CD4-positive, alpha-beta T cell treated with Interleukin-6 for 4 hours (primary cell): ENCODE measurements at regions not wholly inside any gene's neighbourhood (a gene's known extent, or its start where the extent isn't known, plus 50 kb on each side); places are given as distances from the start of the nearest gene placed in this dataset.

ENCODE experiments used
- DNase-seq: peaks from one replicate; pipeline ENCODE4 v3.0.0-alpha.2; 2020; ENCODE audit warnings: mixed read lengths

DNA sequence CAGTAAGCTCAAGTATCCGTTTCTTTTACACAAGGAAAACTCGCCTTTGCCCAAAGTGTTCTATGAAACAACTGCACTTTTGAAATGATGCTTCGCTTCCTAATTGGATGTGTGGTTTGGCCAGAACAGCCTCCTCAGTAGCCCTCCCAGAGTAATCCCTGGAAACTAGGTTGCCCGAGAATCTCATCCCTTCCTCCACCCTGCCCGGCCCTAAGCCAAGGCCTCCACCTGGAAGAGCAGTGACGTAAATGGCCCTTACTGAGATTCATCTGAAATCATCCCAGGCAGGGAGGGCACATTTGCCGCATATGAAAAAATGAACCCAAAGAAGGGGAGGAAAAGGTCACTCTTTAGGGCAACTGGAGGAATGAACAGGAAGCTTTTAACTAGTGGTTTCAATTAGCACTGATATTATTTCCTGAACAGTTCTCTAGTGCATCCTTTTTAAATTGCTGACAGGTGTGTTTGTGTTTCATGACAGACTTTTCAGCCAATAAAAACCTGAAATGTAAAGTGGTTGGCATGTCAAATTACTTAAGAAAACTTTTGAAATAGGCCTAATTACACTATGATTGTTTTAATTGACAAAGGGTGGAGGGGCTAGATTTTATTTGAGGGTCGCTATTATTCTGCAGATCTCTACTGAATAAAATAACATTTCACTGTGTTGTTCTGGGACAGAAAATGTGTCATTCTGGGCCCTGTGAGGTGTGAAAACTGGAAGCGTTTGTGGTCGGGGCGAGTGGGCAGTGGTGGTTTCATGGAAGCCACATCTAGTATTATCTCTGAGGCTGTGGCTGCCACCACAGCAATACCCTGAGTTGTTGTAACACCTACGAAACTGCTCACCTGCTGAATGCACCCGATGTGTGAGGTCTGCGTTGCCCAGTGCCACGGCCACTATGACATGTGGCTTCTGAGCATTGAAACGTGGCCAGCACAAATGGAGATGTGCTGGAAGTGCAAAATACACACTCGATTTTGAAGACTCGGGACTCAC lies 112.1 kb downstream of the ZIC5 start:
- DNase-seq: no peak

DNA sequence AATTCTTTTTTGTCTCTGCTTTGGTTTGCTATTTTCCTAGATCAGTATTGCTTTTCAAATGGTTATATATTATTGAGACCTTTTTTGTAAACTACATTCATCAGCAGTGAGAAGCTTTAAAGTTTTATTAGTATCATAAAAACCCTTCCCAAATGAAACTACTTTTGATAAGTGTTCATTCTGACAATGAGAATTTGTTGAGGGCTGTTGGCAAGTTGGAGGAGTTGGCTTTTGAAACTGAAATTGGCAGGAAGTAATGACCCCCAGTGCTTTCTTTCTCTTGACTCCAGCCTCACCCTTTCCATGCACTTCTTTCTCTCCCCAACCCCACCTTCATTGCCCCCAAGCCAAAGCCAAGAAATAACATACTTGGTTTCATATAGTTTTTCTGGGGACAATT lies 113.8 kb downstream of the ZIC5 start:
- DNase-seq: no peak

DNA sequence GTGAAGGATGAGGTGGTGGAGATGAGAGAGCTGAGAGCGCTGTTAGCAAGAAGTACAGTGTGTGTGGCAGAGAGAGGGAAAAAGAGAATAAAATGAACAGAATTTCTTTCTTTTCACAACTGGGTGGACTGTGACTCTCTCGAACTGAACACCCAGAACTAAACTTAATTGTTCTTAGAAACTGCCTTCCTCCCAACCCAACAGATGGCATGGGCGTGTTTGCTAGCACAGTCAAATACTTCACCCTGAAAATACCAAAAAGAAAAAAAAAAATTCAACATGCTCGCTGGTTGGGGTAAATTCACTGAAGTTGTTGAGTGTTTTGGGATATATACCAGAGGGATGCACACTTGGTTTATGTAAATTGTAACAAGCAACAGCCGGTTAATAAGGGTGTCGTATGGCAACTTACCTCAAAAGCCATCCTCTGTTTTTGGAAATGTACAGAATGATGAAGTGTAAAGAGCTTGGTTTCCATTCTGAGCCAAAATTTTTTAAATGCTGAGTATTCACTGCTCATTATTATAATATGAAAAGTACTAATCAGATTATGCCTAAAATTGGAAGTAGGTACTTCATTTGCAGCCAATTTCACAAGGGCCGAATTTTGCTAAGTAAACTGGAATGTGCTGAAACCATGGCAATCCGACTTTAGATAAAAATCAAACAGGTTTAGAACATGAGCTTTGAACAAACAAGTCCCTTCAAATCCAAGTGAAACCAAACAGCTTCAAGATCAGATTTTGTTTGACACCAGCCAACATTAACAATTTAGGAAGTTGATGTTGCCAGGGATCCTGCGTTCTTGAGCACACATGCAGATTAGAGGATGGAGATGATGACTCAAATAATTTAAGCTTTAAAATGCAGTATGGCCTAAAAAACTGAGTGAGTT lies 115.8 kb downstream of the ZIC5 start:
- no peak for DNase-seq

DNA sequence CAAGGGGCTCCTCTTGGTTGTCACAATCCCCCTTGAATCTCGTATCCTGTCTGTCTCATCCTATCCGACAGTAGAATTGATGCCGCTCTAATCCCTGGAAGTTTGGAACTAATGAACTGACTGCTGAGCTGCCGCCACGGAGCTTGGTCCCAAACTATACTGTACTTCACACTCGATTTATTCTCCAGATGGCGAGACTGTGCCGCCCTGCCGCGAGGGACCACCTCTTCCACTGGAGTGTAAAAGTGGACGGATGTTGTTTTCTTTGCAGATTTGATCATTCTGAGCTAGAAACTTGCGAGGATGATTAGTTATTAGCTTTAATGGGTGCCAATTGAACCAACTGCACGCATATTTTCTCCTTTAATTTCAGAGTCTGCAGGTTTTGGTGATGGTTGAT lies 117.2 kb downstream of the ZIC5 start:
- no peak for DNase-seq

DNA sequence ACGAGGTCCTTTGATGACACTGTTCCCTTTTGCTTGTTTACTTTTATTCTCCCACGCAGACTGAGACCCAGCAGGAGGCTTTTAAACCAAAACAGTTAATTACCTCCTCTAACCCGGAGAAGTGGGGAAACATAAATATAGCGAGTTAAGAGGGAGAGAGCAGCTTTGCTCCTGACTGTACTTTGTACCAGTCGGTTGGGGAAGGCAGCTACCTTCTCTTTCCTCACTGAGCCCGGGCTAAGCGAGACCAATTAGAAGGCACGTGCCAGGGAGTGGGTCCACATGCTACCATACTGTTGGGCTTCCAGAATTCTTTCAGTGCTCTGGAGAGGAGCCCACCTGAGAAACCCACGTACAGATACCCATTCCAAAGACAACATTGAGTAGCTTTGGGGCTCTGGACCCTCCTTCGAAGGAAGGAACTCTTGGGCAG lies 124.2 kb downstream of the ZIC5 start:
- DNase-seq: no peak

DNA sequence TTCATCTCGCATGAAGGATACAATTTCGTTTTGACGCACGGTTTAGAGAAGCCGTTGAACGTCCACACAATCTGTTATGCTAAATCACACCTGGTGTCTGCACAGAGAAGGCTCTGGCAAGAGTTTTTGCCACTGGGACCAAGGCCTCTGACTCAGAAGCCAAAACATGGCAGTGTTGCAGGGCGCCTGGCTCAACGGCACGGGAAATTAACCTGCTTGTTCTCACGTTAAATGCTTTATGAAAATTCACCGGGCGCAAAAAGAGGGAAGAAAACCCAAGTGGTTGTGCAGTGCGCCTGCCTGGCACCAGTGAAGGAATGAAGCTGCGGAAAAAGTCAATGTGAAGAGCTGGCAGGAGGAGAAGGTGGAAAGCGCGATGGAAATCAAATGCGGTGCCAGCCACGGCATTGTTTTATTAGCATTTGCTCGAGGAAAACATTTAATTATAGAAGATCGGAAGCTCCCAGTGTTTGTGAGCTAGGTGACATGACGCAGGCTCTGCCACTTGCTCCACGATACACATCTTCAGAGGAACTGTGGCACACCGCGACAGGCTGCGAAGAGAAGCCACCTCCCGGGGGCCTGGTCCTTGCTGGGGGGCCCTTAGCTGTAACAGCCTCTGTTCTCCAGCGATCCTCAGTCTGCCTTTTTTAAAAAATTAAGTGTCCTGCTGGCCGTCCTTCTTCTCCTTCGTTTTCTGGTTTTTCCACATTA lies 126.2 kb downstream of the ZIC5 start:
- no peak for DNase-seq

DNA sequence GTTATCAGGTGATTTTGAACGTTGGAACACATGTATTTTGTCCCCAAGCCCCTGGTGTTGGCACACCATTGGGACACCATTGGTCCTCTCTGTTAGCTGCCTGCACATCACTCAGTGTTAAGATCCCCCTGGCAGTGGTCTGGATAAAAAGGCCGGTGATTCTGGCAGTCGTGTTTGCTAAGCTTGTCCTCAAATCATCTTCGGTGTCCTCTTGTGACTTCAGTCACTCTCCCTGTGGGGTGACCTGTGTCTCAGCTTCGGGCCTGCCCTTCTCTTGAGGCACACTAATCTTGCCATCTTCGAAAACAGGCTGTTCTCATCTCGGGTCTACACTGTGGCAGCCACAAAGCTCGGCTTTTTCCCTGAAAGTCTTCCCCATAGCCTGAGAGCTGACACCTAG lies 127.1 kb downstream of the ZIC5 start:
- no peak for DNase-seq

DNA sequence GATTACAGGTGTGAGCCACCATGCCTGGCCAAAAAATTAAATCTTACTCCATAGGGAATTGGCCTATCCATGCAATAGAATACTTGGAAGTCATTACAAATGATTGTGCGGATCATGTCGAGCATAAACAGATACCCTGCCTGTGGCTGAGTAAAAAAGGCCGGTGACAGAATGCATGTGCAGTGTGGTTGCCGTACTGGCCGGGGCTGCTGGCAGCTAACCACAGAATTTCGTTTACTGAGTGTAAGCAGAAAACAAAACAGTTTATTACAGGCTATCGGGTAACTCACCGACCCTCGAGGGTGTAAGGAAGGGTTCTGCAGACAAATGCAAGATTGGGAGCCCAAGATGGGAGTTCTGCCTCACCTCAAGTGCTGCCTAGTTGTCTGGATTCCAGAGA lies 127.7 kb downstream of the ZIC5 start:
- DNase-seq: no peak

DNA sequence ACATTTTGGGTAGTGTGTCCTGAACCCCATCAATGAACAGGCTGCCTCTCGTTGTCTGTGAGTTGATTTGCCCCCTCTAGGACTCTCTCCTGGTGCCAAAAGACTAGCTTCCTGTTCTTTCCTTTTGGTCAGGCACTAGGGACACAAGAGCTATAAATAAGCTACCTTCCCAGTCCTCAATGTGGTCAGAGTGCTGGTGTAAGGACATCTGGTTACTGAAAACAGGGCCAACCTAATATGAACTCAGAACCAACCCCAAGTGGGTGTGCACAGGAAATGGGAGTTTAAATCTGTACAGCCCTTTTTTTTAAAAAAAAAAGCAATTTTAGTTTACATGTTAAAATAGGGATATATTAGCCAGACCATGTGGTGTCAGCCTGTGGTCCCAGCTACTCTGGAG lies 129.2 kb downstream of the ZIC5 start:
- DNase-seq: no peak

DNA sequence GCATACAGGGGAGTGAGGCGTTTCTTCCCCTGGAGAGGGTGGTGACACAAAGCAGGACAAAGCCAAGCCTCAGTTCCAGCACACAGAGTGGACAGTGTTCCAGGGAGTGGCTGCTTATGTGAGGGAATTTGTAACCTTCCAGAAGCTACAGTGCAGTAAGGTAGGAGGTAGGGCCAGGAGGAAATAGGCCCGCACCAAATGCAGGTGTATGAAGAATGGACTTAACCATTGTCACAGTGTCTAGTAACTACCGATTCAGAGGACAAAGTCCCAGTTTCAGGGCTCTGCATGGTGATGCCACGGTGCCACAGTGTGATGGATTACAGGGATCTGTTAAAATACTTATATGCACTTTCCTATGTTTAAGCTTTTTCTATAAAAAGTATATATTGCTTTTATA lies 135.3 kb downstream of the ZIC5 start:
- DNase-seq: no peak

DNA sequence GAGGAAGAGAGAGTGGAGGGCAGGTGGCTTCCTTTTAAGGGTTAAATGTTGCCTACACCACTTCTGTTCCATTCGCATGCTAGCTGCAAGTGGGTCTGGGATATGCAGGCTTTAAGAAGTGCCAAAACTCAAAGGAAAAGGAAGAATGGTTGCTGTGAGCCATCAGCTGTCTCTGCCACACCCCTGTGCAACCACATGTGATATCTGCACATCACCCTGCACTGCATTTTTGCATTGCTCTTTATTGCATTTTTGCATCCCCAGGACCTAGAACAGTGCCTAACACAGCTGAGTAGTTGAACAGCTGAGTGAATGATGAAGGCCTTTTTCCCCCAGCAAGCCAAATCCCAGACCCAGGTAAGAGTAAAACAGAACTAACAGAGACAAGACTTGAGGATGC lies 136.1 kb downstream of the ZIC5 start:
- no peak for DNase-seq

DNA sequence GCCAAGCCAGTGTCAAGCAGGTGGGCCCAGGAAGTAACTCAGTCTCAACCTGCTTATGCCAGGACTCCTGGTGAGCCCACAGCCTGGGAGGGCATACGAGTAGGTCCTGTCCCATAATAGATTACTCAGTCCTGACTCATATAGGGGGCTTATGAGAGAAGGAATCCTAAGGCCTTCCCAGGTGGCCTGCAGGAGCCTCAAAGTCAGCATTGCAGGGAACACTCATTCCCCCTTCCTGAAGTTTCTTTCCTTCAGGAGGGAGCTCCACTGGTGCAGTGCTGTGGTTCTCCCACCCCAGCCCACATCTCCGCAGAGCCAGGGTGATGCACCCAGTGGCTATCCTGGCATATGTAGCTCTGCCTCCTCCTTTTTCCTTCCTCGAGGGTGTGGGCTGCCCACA lies 137.3 kb downstream of the ZIC5 start:
- no peak for DNase-seq

DNA sequence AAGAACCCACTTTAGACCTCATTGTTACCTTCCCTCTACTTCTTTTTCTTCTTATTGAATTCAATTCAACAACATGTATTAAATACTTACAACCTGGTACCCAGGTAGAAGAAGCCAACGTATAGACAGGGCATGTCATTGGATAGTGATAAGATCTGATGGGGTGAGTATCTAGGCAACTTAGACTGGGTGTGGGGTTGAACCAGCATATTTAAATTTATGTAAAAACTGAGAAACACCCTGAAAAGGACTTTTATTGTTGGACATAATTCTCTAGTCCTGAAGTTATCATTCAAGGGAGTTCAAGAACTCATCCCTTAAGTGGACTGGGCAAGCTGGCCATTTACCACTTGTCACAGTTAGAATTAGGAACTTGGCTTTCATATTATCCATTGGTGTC lies 139.2 kb downstream of the ZIC5 start:
- no peak for DNase-seq

DNA sequence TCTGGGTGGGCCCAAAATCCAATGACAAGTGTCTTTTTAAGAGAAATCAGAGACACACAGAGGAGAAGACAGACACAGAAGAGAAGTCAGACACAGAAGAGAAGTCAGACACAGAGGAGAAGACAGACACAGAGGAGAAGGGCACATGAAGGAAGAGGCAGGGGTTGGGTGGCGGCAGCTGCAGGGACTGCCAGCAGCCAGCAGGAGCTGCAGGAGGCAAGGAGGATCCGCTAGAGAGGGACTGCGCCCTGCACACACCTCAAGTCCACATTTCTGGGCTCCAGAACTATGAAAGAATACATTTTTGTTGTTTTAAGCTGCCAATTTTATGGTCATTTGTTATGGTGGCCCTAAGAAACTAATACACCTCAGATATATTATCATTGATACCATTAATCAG lies 140.6 kb downstream of the ZIC5 start:
- no peak for DNase-seq

DNA sequence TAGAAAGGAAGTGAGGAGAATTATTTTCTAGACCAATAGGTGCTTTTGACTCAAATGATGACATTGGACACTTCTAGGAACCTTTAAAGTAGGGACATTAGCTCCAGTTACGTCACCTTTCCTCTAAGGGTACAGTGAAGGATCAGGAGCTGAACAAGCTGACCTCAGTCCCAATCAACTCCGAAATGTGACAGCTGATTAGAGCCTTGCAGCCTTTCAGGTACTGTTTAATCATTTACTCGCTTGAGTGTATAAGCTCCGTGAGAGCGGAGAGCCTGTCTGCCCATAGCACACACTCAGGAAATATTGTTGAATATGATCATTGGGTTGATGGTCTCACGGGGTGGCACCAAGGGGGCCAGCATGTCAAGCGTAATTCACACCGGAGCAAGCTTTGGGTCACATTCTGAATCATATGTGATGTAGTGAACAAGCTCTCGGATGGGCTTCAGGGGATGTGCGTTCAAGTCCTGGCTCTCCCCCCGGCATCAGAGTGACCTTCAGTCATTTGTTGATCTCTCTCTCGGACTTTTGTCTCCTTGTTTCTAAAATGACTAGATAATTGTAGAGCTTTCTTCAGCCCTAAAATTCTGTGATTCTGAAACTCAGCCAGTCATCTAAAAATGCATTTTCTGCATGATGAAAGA lies 141.9 kb downstream of the ZIC5 start:
- DNase-seq: no peak

DNA sequence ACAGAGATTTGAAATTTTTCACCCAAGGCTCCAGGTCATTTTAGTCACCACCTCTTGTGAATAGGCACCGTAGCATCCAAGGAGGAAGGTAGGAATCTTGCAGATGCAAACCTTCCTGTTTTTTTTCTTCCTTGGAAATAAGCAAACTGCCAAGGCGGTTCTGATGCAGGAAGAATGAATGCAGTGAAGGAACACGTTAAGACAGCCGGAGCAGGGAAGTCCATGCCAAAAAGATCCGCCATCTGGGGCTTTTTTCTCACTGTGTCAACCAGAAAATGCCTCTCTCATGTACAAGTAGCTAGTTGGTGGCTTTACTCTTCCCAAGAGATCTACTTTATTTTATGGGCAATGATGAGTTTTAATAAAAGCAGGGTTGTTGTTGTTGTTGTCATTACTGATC lies 142.4 kb downstream of the ZIC5 start:
- DNase-seq: no peak

DNA sequence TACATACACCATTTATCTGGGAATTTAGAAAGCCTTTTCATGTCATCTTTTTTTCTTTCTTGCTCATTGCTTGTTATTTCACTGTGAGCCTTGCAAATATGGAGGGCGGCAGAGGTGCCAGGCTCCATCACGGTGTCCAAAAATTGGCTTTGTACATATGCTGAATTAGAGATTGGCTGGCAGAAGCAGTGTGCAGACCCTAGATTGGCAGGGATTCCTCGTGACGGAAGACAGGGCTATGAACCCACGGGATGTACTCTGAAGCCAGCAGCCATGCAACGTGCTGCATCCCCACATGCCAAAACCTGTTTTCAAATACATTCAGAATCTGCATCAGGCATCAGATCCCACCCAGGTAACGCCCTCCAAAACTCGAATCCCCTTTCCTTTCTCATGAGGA lies 142.8 kb downstream of the ZIC5 start:
- no peak for DNase-seq

DNA sequence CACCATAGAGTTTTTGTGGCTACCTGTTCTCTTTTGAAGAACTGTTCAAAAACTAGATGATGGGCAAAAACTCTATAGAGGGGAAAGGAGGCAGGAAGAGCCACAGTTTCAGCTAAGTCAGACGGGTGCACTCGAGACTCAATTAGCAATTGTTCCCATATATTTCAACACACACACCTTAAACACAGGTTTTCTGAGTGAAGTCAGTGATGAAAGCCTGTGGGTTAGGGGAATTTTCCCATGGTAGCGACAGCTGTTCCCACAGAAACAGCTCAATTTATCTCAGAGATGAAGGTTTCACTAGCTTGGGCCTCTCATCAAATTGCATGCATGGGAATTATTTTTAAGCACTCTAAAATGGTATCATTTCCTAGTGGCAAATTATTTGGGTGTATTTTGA lies 143.4 kb downstream of the ZIC5 start:
- no peak for DNase-seq

DNA sequence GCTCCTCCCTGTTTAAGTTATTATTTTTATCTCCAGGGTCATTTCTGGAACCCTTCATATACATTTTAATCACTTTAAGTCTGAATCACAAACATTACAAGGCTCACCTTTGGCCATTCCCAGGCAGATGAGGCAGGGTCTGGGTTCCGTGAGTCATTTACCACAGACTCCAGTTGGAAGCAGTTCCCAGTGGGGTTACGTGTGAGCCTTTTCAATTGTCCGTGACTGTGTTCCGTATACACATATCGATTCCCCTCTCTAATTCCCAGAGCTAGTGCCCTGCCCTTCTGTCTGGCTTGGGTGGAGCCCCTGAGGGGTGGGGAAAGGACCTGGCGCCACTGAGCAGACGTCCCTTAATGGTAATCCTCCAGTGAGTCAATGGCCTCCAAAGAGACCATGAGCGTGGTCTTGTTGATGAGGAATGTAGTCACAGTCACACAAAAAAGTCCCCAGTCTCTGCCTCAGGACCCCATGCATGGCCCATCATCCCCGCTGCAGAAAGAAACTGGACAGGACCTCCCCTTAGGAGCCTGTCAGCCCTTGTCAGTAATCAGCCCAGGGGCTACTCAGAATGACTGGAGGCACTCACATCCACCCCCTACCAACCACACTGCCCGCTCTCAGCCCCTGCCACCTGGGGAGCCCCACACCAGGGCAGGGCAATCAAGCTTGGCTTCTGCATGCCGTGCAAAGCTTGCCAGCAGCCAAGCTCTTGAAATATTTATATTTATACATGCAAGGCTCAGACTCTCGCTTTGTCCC lies 144.4 kb downstream of the ZIC5 start:
- no peak for DNase-seq

DNA sequence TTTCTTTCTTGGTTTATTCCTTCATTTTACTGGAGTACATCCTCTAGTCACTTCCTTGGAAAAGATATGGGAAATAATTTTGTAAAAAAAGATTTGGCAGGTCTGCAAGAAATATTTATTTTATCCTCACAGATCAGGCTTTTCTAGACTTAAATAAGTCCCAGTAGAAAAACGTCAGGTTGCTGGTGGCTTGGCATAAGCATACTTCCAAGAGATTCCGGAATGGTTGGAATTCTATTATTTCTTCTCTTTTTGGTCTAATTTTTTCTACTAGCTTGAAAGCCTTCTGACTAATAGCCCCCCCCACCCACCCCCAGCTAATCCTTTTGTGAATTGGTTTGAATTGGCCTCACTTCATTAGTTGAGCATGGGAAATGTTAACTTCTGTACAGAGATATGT lies 147.6 kb downstream of the ZIC5 start:
- no peak for DNase-seq

DNA sequence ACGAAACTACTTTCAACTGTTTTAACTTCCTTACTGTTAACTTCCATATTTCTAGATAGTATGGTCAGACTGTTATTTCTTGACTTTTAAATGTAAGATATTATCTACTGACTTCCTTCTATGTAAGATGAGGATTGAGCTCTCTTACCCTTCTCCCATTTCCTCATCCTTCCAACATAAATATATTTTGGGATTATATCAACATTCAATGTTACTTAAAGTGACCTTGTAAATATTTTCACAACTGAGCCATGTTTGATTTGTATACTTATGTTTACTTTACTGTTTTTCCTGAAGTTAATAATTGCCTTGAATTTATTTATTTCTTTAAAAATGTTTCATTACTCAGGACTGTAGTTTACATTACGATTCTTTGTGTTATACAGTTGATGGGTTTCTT lies 148.7 kb downstream of the ZIC5 start:
- no peak for DNase-seq

DNA sequence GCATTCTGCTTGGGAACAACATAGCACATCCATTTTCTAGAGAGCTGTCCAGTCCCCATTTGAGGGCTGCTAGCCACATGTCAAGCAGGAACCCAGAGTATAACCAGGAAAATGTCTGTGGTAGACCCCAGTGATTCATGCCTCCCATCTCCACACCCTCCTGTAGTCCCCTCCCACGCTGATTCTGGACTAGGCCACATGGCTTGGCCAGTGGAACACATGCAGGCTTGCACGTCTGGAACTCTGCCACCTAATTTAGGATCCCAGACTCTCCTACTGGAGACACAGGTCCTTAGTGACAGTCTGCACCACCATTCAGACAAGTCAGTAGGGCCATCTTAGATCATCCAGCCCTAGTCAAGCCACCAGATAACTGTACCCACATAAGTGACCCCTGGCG lies 149.8 kb downstream of the ZIC5 start:
- DNase-seq: no peak
